Tibial nerve (tissue), 4 donors: ENCODE measurements at regions not wholly inside any gene's neighbourhood (a gene's known extent, or its start where the extent isn't known, plus 50 kb on each side); places are given as distances from the start of the nearest gene placed in this dataset.

Experiments
- DNase-seq, 2 donors: peaks; one replicate each; pipeline ENCODE4 v3.0.0-alpha.2; 2019; ENCODE audit warnings: low spot score in 2 of 2
- H3K27ac ChIP-seq, 4 donors: fragments of 200-600 bp; sonication (generic) in 3 of 4; one replicate each; pipeline ENCODE4 v1.5.1; 2017 to 2019; ENCODE audit warnings: mild to moderate bottlenecking in 1 of 4
- H3K27me3 ChIP-seq, 2 donors: fragments of 200-600 bp; sonication (generic) in 1 of 2; one replicate each; pipeline versions ENCODE4 v1.5.1 to v1.6.0; 2017 to 2019
- H3K36me3 ChIP-seq, 3 donors: fragments of 200-600 bp; sonication (generic); one replicate each; pipeline ENCODE4 v1.5.1; 2018 to 2019
- H3K4me1 ChIP-seq, 4 donors: fragments of 200-600 bp; sonication (generic) in 3 of 4; one replicate each; pipeline ENCODE4 v1.5.1; 2017 to 2019
- H3K4me3 ChIP-seq, 4 donors: fragments of 200-600 bp; sonication (generic) in 3 of 4; one replicate each; pipeline ENCODE4 v1.5.1; 2017 to 2019; ENCODE audit warnings: mild to moderate bottlenecking in 1 of 4, moderate library complexity in 1 of 4
- H3K9me3 ChIP-seq, 4 donors: fragments of 200-600 bp; sonication (generic) in 3 of 4; one replicate each; pipeline ENCODE4 v1.5.1; 2017 to 2019
- EP300 ChIP-seq, 2 donors: sonication (generic); formaldehyde crosslinking; IDR thresholded peaks; one replicate each; pipeline ENCODE4 v1.6.1; 2017; ENCODE audit warnings: antibody characterized with exemption in 2 of 2, mild to moderate bottlenecking in 1 of 2
- POLR2A ChIP-seq, 2 donors: fragments of 450-650 bp; IDR thresholded peaks; one replicate each; pipeline ENCODE4 v1.6.1; 2017; ENCODE audit warnings: antibody characterized with exemption in 2 of 2, mild to moderate bottlenecking in 2 of 2, moderate library complexity in 2 of 2
- WGBS, 2 donors: methylation state at CpG; one replicate each; pipeline ENCODE4 v1.1.5; 2018; 5-methylcytosine and 5-hydroxymethylcytosine counted together
- TF ChIP-seq, protein P1 (sequence below), 5 experiments: fragments of 200-600 bp in 3 of 5; fragments of 450-650 bp in 2 of 5; sonication (generic) in 3 of 5; IDR thresholded peaks; one replicate each; pipeline ENCODE4 v1.5.1; 2016 to 2019; ENCODE audit warnings: antibody characterized with exemption in 5 of 5, mild to moderate bottlenecking in 3 of 5, moderate library complexity in 2 of 5

DNA sequence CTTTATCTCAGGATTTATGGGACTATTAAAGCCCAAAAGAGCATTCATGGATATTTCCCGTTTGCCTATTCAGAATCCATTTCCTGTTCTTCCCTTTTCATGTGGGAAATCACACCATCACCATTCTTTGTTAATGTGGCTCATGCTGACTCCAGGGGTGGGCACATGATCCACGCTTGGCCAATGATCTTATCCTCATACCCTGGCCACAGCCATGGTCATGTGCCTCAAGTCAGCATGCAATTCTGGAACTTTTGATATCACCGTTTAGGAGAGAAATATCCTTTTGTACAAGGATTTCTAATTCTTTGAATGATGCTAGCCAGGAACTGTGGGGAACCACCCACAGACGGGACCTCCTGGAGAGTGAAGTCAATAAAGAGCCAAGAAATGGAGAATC is 272.2 kb downstream of the PRELID2 start:
- TF ChIP-seq POLR2A (IDR thresholded peaks at IDR 0.05): no peak
- TF ChIP-seq, protein P1, sequence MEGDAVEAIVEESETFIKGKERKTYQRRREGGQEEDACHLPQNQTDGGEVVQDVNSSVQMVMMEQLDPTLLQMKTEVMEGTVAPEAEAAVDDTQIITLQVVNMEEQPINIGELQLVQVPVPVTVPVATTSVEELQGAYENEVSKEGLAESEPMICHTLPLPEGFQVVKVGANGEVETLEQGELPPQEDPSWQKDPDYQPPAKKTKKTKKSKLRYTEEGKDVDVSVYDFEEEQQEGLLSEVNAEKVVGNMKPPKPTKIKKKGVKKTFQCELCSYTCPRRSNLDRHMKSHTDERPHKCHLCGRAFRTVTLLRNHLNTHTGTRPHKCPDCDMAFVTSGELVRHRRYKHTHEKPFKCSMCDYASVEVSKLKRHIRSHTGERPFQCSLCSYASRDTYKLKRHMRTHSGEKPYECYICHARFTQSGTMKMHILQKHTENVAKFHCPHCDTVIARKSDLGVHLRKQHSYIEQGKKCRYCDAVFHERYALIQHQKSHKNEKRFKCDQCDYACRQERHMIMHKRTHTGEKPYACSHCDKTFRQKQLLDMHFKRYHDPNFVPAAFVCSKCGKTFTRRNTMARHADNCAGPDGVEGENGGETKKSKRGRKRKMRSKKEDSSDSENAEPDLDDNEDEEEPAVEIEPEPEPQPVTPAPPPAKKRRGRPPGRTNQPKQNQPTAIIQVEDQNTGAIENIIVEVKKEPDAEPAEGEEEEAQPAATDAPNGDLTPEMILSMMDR (IDR thresholded peaks at IDR 0.05): no peak
- no peak for TF ChIP-seq EP300 (IDR thresholded peaks at IDR 0.05)
- 53 to 65% methylated on average over 4 of the region's 4 CpGs for WGBS, 2 donors
- Histone ChIP-seq H3K4me1 (peaks cover 0 to 3% (median 0%) of the 10 kb centered on the region in 4 donors), H3K9me3 (no peaks in the 10 kb centered on the region), H3K4me3 (no peak overlapping the region), H3K36me3 (no peaks in the 10 kb centered on the region), H3K27me3 (no peaks in the 10 kb centered on the region), H3K27ac (no peak overlapping the region)
- no peak for DNase-seq

- Histone ChIP-seq H3K27me3 (no peaks in the 10 kb centered on the region), H3K9me3 (no peaks in the 10 kb centered on the region), H3K4me3 (no peak overlapping the region), H3K36me3 (no peaks in the 10 kb centered on the region), H3K27ac (no peak overlapping the region), H3K4me1 (peaks cover 0 to 3% (median 0%) of the 10 kb centered on the region in 4 donors)
- no peak for DNase-seq
- TF ChIP-seq, protein P1 (IDR thresholded peaks at IDR 0.05): no peak
- no peak for TF ChIP-seq EP300 (IDR thresholded peaks at IDR 0.05)
- WGBS, 2 donors: 90 to 100% methylated on average over 1 of the region's 1 CpG
These were observed 276.9 kb downstream of the PRELID2 start for GRCh38 chr5:145558288-145558687.

GRCh38 chr5:145557345-145557744 is 277.8 kb downstream of the PRELID2 start:
- H3K36me3 ChIP-seq: no peaks in the 10 kb centered on the region
- H3K4me1 ChIP-seq: peaks cover 0 to 3% (median 0%) of the 10 kb centered on the region in 4 donors
- TF ChIP-seq, protein P1 (IDR thresholded peaks at IDR 0.05): no peak
- TF ChIP-seq POLR2A (IDR thresholded peaks at IDR 0.05): no peak
- no peak for TF ChIP-seq EP300 (IDR thresholded peaks at IDR 0.05)
- no peaks in the 10 kb centered on the region for H3K27me3 ChIP-seq
- DNase-seq: no peak
- H3K4me3 ChIP-seq: no peak overlapping the region
- no peak overlapping the region for H3K27ac ChIP-seq
- 74 to 79% methylated on average over 1 of the region's 1 CpG for WGBS, 2 donors
- H3K9me3 ChIP-seq: no peaks in the 10 kb centered on the region

GRCh38 chr5:145554399-145554798 is 280.7 kb downstream of the PRELID2 start:
- TF ChIP-seq, protein P1 (IDR thresholded peaks at IDR 0.05): no peak
- TF ChIP-seq POLR2A (IDR thresholded peaks at IDR 0.05): no peak
- TF ChIP-seq EP300 (IDR thresholded peaks at IDR 0.05): no peak
- Histone ChIP-seq H3K36me3 (no peaks in the 10 kb centered on the region), H3K4me3 (no peak overlapping the region), H3K9me3 (no peaks in the 10 kb centered on the region), H3K4me1 (no peaks in the 10 kb centered on the region), H3K27ac (no peak overlapping the region), H3K27me3 (no peaks in the 10 kb centered on the region)
- no peak for DNase-seq

DNA sequence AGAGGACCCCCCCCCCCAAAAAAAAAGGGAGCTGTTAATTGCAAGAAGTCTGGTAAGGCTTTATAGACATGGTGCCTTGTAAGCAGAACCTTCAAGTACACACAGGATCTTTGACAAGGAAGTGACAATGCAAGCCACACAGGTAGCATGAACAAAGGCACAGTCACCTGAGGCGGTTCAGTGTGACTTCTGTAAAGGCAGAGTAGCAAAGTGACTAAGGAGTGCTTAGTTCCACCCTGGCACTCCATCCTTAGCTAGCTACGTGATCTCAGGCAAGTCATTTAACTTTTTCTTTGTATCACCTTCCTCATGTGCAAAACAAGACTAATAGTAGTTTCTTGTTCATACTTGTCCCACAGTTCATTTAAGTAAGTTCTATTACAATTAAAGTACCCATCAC is 282.0 kb downstream of the PRELID2 start:
- Histone ChIP-seq H3K27ac (no peak overlapping the region), H3K4me3 (no peak overlapping the region), H3K27me3 (no peaks in the 10 kb centered on the region), H3K9me3 (no peaks in the 10 kb centered on the region), H3K4me1 (no peaks in the 10 kb centered on the region), H3K36me3 (no peaks in the 10 kb centered on the region)
- DNase-seq: no peak
- WGBS, 2 donors: 88 to 89% methylated on average over 2 of the region's 2 CpGs
- TF ChIP-seq, protein P1 (IDR thresholded peaks at IDR 0.05): no peak
- no peak for TF ChIP-seq EP300 (IDR thresholded peaks at IDR 0.05)
- no peak for TF ChIP-seq POLR2A (IDR thresholded peaks at IDR 0.05)
